Stimulated activated CD8-positive, alpha-beta memory T cell treated with anti-CD3 and anti-CD28 coated beads, Interleukin-4, amount 100 ng/mL, for 1 hour (primary cell): ENCODE measurements at regions not wholly inside any gene's neighbourhood (a gene's known extent, or its start where the extent isn't known, plus 50 kb on each side); places are given as distances from the start of the nearest gene placed in this dataset.
"Not testable (repeated sequence)": the region's sequence is repeated elsewhere in the genome, so short reads cannot be mapped to it uniquely, and the experiment has no call there.

Experiments used
- DNase-seq, 2 donors: peaks; one replicate each; pipeline ENCODE4 v3.0.0-alpha.2; 2020; ENCODE audit warnings: low read depth in 2 of 2, low spot score in 1 of 2

- DNase-seq = no peak
Observed at GRCh38 chr4:188432328-188432727, 293.1 kb downstream of the TRIML1 start.

GRCh38 chr4:188433741-188434315 is 294.6 kb downstream of the TRIML1 start:
- DNase-seq = no peak

- no peak for DNase-seq
Observed at GRCh38 chr4:188434643-188435042, 295.4 kb downstream of the TRIML1 start.

GRCh38 chr4:188435381-188435780 is 296.1 kb downstream of the TRIML1 start:
- DNase-seq = no peak

- DNase-seq = no peak
Observed at GRCh38 chr4:188437535-188437934, 298.3 kb downstream of the TRIML1 start.

GRCh38 chr4:188438391-188438824 is 299.2 kb downstream of the TRIML1 start:
- DNase-seq = not testable (repeated sequence)

GRCh38 chr4:188439641-188440311 is 300.5 kb downstream of the TRIML1 start:
- DNase-seq = no peak

- DNase-seq = no peak
Observed at GRCh38 chr4:188444500-188444899, 305.3 kb downstream of the TRIML1 start.

GRCh38 chr4:188448996-188449395 is 309.8 kb downstream of the TRIML1 start:
- not testable (repeated sequence) for DNase-seq

- DNase-seq = no peak
Observed at GRCh38 chr4:188450571-188450970, 311.3 kb downstream of the TRIML1 start.

GRCh38 chr4:188452097-188452496 is 312.9 kb downstream of the TRIML1 start:
- no peak for DNase-seq

GRCh38 chr4:188454575-188454974 is 315.3 kb downstream of the TRIML1 start:
- DNase-seq = no peak

GRCh38 chr4:188455062-188455752 is 316.0 kb downstream of the TRIML1 start:
- DNase-seq = no peak

GRCh38 chr4:188459381-188459780 is 320.1 kb downstream of the TRIML1 start:
- no peak for DNase-seq

GRCh38 chr4:188463909-188464308 is 324.7 kb downstream of the TRIML1 start:
- no peak for DNase-seq

GRCh38 chr4:188466001-188466400 is 326.8 kb downstream of the TRIML1 start:
- no peak for DNase-seq

GRCh38 chr4:188484256-188484655 is 345.0 kb downstream of the TRIML1 start:
- DNase-seq = no peak

GRCh38 chr4:188485906-188486305 is 346.7 kb downstream of the TRIML1 start:
- DNase-seq = no peak

- no peak for DNase-seq
Observed at GRCh38 chr4:188492886-188493285, 353.6 kb downstream of the TRIML1 start.

GRCh38 chr4:188495169-188495568 is 355.9 kb downstream of the TRIML1 start:
- DNase-seq = no peak

GRCh38 chr4:188511431-188511830 is 372.2 kb downstream of the TRIML1 start:
- no peak for DNase-seq

- DNase-seq = no peak
Observed at GRCh38 chr4:188532751-188533150, 393.5 kb downstream of the TRIML1 start.
